ENCODE measurements at regions not wholly inside any gene's neighbourhood (a gene's known extent, or its start where the extent isn't known, plus 50 kb on each side); places are given as distances from the start of the nearest gene placed in this dataset.
"Not testable (repeated sequence)": the region's sequence is repeated elsewhere in the genome, so short reads cannot be mapped to it uniquely, and the experiment has no call there.

DNA sequence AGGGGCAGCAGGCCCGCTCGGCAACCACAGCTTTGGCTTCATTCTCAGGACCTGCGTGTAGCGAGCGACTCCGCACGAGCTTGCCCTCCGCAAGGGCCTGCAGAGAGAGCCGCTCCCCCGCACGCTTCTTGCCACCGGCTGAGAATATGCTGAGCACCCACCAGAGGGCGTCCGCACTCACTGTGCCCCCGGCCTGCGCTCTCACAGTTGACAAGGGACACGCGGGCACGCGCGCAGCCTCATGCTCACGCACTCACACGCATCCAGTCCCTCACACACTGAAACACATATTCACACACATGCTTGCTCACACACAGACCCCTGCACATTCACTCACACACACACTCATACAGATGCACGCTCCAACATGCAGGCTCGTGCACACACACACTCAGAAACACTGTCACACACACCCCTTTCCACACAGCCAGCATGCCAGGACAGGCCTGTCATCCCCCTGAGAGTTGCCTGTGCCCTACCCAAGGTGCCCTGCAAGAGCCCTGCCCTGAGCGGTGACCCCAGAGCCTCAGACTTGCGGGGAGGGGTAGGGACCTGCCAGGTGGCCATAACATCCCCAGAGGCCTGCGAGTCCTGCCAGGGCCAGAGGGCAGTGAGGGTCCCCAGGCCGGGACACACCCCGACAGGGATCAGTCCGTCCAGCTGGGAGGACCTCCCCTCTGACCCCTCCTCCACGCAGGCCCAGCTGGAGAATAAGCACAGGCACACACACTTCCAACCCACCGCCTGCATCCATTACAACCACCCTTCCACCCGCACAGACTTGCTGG lies 174.1 kb downstream of the BMP7 start:
- DNase-seq: peak; percentile 54

DNA sequence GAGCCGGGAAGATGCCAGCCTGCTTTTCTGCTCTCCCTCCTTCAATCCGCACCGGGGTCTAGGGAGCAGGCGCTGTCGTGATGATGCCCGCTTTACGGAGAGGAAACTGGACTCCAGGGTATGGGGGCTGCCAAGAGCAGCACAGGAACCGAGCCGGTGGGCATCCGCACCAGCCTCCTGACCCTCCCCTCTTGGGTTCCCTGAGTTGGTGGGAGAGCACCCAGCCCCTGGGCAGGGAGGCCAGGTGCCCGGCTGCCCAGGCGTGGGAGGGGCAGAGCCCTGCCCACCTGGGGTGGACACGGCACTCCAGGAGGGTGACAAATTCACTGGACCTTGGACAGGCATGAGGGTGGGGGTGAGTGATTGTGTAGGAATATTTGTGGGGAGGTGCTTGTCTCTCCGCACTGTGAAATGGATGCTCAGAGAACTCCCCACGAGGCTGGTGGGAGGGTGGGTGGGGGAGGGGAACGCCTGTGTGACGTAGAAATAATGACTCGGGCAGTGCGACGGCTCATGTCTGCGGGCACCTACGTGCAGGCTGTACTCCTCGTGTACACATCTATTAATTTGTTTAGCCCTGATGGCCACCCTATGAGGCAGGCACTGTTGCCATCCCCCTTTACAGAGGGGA lies 173.4 kb downstream of the BMP7 start:
- no peak for DNase-seq

DNA sequence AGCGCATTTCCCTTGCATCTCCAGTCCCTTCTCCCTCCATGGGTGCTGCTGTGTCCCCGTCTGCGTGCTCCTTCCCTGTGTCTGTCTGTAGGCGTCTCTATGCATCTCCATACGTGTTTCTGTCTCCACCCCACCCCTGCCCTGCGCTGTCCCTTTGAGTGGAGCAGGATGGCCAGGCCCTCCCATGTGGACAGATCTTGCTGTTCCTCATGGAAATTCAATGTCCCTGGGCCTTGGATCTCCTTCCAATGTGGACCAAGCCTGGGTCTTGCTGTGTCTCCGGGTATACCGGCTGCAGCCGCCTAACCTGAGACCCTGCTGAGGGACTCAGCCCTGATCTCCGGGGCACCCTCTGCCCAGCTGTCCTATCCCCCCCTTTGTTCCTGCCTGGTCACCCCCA lies 172.7 kb downstream of the BMP7 start:
- DNase-seq: no peak

DNA sequence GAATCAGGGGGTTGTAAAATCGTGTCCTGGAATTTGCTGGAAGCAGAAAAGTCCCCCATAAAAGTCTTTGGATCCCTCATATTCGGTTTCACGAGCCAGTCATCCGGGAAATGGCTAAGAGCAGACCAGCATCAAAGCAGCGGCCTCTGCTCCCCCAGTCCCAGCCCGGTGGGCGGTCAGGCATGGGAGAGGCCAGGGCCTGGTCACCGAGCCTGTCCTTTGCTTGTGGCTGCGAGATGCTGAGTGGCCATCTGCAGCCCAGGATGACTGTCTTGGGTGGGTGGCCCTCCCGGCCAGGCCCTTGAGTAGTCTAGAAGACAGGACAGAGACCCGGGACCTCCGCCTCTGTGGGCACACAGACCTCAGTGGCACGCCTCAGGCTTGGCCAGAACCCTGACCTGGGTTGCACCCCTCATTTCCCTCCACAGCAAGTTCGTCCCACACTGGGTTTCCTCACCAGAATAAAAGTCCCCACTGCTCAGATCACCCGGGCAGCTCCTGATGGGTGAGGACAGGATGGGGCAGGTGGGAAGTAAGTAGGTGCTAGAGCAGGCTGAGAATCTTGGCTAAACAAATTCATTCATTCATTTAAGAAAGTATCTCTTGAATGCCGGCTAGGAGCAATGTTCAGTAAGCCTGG lies 172.1 kb downstream of the BMP7 start:
- no peak for DNase-seq

DNA sequence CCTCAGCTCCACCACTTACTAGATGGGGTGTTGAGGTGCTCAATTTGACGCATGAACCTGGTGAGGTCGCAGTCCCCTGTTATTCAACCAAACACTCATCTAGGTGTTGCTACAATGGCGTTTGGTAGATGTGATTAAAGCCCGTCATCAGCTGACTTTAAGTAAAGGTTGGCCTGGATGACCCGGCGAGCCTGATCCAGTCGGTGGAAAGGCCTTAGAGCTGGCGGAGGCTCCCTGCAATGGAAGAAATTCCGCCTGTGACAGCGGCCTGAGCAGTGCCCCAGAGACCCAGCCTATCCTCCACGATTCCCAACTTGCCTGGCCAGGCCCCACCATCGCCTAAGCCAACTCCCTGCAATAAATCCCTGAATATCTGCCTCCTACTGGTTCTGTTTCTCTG lies 171.4 kb downstream of the BMP7 start:
- no peak for DNase-seq

DNA sequence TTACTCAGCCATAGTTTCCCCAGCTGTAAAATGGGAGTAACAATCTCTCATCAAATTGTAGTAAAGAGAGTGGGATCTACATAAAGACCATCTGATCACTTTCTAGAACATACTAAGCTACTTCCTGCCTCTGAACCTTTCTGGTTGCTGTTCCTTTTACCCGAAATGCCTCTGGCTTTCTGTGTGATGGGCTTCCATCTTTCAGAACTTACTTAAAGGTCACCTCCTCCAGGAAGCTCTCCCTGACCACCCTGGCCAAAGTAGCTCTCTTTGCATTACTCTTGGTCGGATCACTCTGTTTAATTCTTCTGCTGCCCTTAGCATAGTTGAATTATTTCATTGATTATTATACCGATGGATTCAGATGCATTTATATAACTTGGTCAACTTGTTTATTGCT lies 171.0 kb downstream of the BMP7 start:
- no peak for DNase-seq

DNA sequence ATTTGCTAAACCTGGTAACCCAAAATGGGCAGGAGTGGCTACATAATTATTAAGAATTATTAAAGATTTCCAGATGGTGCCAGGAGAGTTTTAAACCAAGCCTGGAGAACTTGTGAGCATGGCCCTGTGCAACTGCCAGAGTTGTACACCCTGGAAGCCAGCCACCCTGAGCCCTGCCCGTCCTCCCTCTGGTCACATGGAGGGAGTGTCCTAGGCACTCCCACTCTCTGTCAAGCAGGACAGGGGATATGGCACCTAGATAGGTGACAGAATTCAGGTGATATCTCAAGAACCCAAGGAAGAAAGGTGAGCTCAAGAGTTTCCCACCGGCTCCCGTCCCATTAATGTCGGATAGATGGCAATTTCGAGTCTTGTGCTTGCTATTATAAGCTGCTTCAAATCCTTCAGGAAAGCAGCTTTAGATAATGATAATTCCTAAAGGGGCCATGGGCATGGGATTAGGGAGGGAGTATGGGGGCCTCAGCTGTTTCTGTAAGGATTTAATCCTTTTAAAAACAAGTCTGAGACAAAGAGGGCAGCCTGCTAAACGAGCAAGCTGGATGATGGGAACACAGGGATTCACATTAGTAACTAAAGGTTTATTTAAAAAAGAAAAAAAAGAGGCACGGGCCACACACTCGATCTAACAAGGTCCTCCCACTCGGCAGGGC lies 169.1 kb downstream of the BMP7 start:
- DNase-seq: no peak

DNA sequence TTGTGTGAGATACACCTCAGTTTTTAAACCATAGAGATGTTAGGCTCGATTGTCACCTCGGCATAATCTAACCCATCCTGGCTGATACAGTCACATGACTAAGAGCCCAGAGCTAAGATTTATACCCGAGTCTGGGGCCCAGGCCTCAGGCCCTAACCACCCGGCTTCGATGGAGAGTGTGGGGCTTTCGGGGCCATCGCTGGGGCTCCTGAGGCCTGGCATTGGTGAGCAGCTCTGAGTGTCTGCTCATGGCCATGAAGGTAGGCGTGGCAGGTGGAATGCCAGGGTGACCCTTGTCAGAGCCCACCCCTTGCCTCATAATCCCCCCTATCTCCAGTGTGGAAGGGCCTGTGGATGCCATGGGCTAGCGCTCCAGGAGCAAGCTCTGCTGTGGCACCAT lies 164.3 kb downstream of the BMP7 start:
- DNase-seq: no peak

DNA sequence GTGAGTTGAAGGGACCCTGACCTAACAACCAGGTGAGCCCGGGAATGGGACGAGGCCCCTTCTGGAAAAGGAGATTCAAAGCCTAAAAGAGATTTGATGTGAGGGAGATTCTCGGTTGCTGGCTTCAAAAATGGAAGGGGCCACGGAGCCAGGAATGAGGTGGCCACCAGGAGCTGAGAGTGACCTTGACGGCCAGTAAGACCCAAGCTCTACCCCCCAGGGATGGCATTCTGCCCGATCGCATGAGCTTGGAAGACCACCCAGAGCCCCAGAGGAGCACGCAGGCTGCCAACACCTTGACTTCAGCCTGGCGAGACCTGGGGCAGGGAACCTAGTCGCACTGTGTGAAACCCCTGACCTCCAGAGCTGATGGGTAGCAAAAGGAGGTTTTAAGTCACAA lies 163.9 kb downstream of the BMP7 start:
- no peak for DNase-seq

DNA sequence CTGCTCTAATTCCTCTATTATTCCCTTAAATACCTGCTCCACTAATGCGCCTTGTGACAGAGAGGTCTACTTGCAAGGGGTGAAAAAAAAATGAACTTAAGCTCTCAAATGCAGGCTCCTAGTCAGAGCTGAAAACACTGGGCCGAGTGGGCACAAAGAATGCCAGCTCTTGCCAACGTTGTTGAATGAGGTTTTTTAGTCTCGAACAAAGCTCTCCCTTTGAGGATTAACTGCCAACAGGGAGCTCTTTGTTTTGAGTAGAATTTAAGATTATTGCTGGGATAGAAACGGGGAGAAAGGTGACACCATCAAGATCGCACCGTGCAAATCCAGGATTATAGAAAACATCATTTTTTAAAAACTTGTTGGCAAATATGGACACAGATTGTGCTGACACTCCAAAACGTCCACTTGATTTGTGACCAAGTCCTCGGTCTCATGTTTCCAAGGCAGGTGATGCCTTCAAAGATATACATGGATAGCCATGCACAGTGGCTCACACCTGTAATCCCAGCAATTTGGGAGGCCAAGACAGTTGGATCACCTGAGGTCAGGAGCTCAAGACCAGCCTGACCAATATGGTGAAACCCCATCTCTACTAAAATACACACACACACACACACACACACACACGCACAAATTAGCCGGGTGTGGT lies 163.2 kb downstream of the BMP7 start:
- DNase-seq: no peak

DNA sequence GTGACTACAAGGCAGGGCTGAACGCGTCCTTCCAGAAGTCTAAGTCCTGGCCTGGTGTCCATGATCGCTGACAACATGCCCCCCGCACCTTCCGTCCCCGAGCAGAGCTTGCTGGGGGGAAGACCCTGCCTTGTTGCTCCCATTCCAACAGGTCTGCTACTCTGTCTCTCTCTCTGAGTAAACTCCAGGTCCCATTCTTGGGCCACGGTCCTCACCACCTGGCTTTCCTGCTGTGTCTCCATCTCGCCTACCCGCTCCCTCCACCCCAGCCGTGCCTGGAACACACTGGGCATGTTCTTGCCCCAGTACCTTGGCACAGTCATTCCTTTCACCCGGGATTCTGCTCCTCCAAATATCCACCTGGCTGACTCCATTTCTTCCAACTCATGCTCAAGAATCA lies 162.3 kb downstream of the BMP7 start:
- no peak for DNase-seq

DNA sequence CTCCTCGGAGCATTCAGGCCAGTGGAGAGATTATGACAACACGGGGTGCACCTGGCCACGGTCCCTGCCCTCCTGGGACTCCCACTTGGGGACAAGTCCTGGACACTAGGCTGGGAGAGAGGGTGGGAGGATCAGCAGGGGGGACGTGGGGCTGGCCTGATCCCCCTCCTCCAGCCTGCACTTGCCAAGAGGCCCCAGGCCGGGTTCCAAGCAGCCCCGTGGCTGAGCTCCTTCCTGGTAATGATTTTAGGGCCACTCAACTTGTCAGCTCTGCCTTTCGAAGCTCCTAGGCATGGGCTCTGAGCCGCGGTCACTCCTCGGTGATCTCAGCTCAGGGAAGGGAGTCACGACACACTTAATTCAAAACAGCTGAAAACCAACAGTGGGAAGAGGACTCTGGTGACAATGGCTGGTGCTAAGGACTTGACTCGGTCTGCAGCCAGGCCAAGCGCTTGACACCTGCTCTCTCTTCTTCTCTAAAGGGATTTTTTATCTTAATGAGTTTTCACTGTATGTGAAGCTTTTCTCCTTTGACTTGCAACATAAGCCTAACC lies 161.7 kb downstream of the BMP7 start:
- DNase-seq: no peak

DNA sequence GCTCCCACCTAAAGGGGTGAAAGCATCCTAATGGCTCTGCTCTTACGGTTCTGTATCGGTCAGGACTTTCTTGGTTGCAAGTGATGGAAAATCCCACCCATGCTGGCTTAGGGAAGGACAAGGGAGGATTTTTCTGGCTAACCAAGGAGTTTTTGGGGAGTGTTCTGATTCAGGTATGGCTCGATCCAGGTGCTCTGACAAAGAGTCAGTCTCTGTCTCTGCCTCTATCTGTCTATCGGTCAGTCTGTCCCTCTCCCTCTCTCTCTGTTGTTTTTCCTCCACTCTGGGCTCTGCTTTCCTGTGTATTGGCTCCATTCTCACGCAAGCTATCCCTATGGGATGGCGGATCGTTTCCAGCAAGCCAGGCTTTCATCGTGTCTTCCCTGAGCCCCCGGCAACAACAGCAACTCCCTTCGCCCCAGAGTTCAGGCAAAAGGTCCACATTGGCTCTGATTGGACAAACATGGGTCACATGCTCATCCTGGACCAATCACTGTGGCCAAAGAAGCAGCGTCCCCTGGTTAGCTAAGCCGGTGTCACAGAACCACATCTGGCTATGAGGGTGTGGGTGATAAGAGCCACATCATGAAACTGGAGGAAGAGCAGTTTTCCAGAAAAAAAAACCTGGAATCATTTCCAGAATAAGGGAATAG lies 160.3 kb downstream of the BMP7 start:
- DNase-seq: no peak

DNA sequence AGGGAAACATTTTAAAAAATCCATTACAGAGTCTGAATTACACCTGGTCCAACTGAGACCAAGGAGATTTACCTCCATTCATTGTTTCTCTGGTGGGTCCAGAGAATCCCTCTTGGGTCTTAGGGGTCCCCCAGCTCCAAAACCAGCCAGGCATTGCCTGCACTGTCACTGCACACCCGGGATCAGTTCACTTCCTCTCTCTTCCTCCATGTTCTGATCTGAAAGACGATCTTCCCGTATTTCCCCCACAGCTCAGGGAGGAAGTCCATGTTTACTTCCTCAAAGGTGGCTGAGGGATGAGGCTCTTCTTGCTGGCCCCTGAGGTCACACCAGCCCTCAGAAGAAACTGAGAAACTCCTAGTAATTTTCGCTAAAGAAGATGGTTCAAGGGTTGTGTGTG lies 159.7 kb downstream of the BMP7 start:
- no peak for DNase-seq

DNA sequence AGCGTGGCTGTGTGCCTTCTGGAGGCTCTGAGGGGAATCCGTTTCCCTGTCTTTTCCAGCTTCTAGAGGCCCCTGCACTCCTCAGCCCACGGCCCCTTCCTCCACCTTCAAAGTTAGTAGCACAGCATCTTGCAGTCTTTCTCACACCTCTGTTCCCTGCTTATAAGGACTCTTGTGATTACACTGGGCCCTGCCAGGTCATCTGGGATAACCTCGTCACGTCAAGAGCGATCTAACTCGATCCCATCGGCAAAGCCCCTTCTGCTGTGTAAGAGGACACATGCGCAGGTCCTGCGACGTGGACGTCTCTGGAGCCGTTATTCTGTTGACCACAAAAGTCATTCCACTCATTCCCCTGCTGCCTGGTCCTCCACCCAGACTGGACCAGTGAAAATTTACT lies 159.2 kb downstream of the BMP7 start:
- DNase-seq: no peak

DNA sequence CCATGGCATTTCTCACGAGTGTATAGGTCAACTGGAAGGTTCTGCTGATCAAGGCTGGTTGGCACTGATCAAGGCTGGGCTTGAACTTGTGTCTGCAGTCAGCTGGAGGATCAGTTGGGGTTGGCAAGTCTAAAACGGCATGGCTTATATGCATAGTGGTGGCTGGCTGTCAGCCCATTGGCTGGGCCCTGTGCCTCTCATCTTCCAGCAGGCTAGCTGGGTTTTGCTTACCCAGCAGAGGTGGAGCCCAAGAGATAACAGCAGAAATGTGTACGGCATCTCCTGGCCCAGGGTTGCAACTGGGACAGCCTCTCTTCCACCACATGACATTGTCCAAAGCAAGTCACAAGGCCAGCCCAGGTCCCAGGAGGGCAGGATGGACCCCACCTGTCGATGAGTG lies 158.2 kb downstream of the BMP7 start:
- no peak for DNase-seq

DNA sequence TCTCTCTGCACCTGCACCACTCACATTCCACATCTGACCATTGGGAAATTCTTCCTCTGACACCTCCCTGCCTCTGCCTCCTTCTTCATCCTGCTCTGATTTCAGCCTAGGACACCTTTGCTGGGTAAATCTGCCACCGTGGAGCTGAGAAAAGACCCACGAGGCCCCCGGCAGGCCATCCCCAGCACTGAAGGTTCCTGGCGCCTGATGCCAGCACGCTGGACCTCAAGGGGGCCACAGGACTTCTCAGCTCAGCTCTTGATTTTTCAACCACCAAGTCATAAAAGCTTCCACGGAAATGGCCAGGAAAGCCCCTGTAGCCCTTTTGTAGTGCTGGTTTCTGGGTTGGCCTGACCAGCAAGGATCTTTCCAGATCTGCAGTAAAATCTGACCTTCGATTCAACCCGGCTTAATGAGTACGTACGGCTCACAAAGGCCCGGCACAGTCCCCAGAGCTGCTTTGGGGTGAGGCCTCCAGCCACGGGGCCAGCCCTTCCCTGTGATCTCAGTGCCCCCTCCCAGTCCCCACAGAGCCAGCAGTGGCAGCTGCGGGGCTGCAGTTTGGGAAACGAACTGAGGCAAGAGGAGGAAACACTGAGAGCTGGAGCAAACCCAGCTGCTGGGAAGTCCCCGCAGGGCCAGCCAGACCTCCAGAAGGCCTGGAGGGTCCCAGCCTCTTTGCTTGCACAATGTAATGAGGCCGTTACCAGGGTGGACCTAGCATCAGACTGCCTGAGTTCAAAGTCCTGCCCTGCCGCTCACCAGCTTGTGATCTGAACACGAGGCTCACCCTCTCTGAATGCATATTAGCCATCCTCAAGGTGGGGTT lies 157.5 kb downstream of the BMP7 start:
- DNase-seq: no peak

DNA sequence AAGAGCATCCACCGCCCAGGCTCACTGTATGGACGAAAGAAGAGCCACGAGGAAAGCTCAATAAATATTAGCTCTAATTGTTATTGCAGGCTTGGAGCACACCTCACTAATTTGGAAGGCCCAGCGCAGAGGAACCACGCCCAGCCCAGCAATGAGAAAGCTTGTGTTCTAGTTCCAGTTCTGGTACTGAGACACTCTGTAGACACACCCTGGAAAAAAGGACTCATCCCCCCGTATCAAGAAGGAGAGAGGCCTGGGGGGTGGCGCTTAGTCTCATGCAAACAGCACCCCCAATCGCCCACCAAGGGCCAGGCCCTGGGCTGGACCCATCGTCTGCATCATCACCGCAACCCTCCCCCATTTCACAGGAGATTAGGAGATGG lies 156.9 kb downstream of the BMP7 start:
- DNase-seq: no peak

DNA sequence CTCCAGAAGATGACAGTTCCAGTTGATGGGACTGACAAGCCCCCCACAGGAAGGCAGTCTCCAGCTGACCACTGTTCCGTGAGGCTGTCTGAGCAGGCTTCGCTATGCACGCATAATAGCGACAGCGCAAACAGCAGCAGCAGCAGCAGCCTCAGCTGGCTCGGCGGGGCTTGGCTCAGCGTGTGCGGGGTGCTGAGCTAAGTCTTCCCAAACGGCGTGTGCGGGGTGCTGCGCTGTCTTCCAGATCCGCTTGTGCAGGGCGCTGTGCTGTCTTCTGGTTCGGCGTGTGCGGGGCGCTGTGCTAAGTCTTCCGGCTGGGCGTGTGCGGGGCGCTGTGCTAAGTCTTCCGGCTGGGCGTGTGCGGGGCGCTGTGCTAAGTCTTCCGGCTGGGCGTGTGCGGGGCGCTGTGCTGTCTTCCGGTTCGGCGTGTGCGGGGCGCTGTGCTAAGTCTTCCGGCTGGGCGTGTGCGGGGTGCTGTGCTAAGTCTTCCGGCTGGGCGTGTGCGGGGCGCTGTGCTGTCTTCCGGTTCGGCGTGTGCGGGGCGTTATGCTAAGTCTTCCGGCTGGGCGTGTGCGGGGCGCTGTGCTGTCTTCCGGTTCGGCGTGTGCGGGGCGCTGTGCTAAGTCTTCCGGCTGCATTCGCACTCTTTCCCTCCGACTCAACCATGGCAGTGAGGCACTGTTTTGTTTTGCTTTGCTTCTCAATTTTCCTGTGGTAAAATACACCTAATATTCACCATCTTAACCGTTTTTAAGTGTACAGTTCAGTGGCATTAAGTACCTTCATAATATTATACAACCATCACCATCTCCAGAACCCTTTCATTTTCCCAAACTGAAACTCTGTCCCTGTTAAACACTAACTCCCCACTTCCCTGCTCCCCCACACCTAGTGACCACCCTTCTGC lies 156.1 kb downstream of the BMP7 start:
- DNase-seq: not testable (repeated sequence)

DNA sequence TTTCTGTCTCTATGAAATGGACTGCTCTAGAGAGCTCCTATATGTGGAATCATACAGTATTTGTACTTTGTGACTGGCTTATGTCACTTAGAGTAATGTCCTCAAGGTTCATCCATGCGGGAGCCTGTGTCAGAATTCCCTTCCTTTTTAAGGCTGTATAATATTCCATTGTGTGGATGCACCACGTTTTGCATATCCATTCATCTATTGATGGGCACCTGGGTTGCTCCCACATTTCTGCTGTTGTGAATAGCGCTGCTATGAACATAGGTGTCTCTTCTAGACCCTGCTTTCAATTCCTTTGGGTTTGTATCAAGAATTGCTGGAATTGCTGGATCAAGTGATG lies 155.4 kb downstream of the BMP7 start:
- DNase-seq: no peak

DNA sequence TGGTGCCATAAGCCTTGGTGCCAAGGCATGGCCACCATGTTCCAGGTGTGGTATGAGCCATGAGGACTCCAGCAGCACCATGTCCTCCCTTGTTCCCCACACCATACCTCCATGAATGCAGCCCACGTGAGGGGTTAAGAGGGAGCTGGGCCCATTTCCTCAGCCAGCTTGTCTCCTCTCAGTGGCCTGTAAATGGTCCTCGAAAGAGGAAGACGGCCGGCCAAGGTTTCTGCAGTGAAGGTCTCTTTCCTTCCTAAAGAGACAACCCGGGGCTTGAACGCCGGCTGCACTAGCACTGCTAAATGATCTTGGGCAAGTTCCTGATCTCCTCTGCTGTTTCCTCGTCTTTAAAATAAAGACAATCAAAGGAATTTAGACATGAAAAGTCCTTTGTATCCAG lies 154.0 kb downstream of the BMP7 start:
- no peak for DNase-seq
